ENCODE measurements at regions not wholly inside any gene's neighbourhood (a gene's known extent, or its start where the extent isn't known, plus 50 kb on each side); places are given as distances from the start of the nearest gene placed in this dataset.

DNA sequence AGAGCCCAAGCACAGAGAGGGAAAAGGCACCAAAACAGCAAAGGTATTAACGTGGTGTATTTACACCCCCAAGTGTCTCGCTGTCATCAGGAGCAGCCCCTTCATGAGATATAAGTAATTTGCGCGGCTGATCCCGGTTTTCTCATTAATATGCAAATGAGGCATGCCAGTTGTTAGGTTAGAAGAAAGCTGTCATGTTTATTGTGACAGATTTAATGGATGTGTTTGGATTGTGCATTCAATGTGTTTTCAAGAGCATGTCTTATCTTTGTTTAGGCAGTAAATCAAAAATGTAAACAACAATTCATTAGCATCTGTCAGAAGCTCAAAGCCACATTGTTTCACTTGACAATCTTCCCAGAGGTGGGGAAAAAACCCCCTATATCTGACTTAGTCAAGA is 56.5 kb upstream of the CTBP2 start:
- H3K4me3 ChIP-seq (replicated peaks; ENCODE audit: low read depth, low read length), result no peak overlapping the region
- no peak for TF ChIP-seq CTCF (IDR thresholded peaks at IDR 0.05; ENCODE audit: insufficient read depth, low read length, poor library complexity, severe bottlenecking)
- DNase-seq (ENCODE audit: extremely low read depth, insufficient read length), result no peak
- no peaks in the 10 kb centered on the region; the same call in none of the 2 replicates for H3K27me3 ChIP-seq (replicated peaks; ENCODE audit: control insufficient read depth, insufficient read depth, low read length)
- no peaks in the 10 kb centered on the region for H3K36me3 ChIP-seq (ENCODE audit: control insufficient read depth, insufficient read depth, low read length)

DNA sequence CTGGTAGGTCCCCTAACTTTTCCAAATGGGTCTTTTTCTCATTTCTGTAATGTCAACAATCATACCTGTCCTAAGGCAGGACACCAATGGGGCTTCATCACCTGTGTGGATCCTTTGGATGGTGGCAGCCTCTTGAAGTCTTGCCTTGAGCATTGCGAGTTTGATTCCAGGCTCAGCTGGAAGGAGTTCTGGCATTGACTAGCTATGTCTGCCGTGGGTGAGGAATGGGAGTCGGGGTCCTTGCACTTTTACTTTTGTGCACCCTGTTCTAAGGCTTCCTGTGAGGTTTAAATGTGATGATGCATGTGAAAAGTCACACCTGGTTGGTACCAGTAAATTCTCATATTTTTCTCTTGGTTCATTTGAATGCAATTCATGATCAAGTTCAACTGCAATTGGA is 55.9 kb upstream of the CTBP2 start:
- no peaks in the 10 kb centered on the region for H3K36me3 ChIP-seq (ENCODE audit: control insufficient read depth, insufficient read depth, low read length)
- DNase-seq (ENCODE audit: extremely low read depth, insufficient read length), result no peak
- no peak overlapping the region for H3K4me3 ChIP-seq (replicated peaks; ENCODE audit: low read depth, low read length)
- TF ChIP-seq CTCF (IDR thresholded peaks at IDR 0.05; ENCODE audit: insufficient read depth, low read length, poor library complexity, severe bottlenecking), result no peak
- H3K27me3 ChIP-seq (replicated peaks; ENCODE audit: control insufficient read depth, insufficient read depth, low read length), result no peaks in the 10 kb centered on the region; the same call in none of the 2 replicates

DNA sequence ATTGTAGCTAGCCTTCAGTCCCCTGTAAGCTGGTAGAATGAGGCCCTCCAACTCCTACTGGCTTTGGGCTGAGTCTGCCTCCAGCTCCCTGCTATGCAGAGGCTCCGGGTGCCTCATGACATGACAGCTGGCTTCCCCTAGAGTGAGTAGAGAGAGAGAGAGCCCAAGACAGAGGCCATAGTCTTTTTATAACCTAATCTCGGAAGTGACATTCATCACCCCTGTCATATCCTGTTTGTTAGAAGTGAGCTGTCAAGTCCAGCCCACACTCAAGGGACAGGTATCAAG is 53.9 kb upstream of the CTBP2 start:
- DNase-seq (ENCODE audit: extremely low read depth, insufficient read length), result no peak
- H3K36me3 ChIP-seq (ENCODE audit: control insufficient read depth, insufficient read depth, low read length), result no peaks in the 10 kb centered on the region
- no peak overlapping the region for H3K4me3 ChIP-seq (replicated peaks; ENCODE audit: low read depth, low read length)
- no peaks in the 10 kb centered on the region; the same call in 1 of the 2 replicates for H3K27me3 ChIP-seq (replicated peaks; ENCODE audit: control insufficient read depth, insufficient read depth, low read length)
- no peak for TF ChIP-seq CTCF (IDR thresholded peaks at IDR 0.05; ENCODE audit: insufficient read depth, low read length, poor library complexity, severe bottlenecking)

DNA sequence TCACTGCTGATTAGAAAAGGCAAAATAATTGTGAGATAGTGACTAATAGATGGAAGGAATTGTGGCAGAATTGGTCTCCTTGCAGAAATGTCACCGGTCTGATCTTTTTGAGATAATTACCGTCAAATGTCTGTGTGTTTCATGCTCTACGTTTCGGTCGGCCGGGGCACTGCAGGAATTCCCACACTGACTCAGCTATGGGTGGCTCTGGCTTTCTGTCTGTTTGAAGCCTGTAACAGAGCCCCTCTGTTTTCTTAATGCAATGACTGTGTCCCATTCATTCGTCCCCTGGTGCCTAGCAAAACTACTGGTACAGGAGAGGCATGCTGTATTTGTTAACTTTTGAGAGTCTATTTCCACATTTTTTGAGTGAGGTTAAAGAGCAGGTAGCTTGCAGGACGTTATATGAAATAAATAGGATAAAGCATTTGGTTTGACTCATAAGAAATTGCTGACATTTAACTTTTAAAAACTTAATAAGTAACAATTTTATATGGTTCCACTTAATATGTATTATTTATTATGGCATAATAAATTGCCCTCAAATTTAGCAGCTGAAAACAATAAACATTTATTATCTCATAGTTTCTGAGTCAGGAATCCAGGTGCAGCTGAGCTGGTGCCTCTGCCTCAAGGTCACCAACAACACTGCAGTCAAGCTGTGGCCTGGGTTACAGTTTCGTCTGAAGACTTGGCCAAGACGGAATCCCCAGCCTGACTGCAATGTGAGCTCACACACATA is 53.3 kb upstream of the CTBP2 start:
- TF ChIP-seq CTCF (IDR thresholded peaks at IDR 0.05; ENCODE audit: insufficient read depth, low read length, poor library complexity, severe bottlenecking), result no peak

GRCh38 chr10:125212150-125212809 is 51.9 kb upstream of the CTBP2 start:
- no peak overlapping the region for H3K4me3 ChIP-seq (replicated peaks; ENCODE audit: low read depth, low read length)
- no peak for TF ChIP-seq CTCF (IDR thresholded peaks at IDR 0.05; ENCODE audit: insufficient read depth, low read length, poor library complexity, severe bottlenecking)
- no peaks in the 10 kb centered on the region for H3K36me3 ChIP-seq (ENCODE audit: control insufficient read depth, insufficient read depth, low read length)
- no peaks in the 10 kb centered on the region for H3K27me3 ChIP-seq (replicated peaks; ENCODE audit: control insufficient read depth, insufficient read depth, low read length)
- no peak for DNase-seq (ENCODE audit: extremely low read depth, insufficient read length)

More for the DNA sequence above, 53.3 kb upstream of the CTBP2 start:
- Histone ChIP-seq H3K4me3 (replicated peaks; ENCODE audit: low read depth, low read length) (no peak overlapping the region), H3K27me3 (replicated peaks; ENCODE audit: control insufficient read depth, insufficient read depth, low read length) (no peaks in the 10 kb centered on the region; the same call in 1 of the 2 replicates), H3K36me3 (ENCODE audit: control insufficient read depth, insufficient read depth, low read length) (no peaks in the 10 kb centered on the region)
- no peak for DNase-seq (ENCODE audit: extremely low read depth, insufficient read length)
